ENCODE measurements at regions not wholly inside any gene's neighbourhood (a gene's known extent, or its start where the extent isn't known, plus 50 kb on each side); places are given as distances from the start of the nearest gene placed in this dataset.

- intact Hi-C loops (cut with DNase I) = no loop called here
- Histone ChIP-seq H3K27ac (no peak overlapping the region), H3K27me3 (no peaks in the 10 kb centered on the region), H3K36me3 (no peaks in the 10 kb centered on the region), H3K4me1 (no peaks in the 10 kb centered on the region), H3K4me3 (no peak overlapping the region), H3K9me3 (no peaks in the 10 kb centered on the region)
- no peak for ATAC-seq
- no peak for TF ChIP-seq CTCF (IDR thresholded peaks at IDR 0.05)
- no peak for DNase-seq
These were observed 127.7 kb upstream of the PRLR start for GRCh38 chr5:35357973-35358372.

- H3K27me3 ChIP-seq = no peaks in the 10 kb centered on the region
- no peaks in the 10 kb centered on the region for H3K4me1 ChIP-seq
- no peak overlapping the region for H3K27ac ChIP-seq
- ATAC-seq (no peak), DNase-seq (no peak)
- no peak overlapping the region for H3K4me3 ChIP-seq
- no peak for TF ChIP-seq CTCF (IDR thresholded peaks at IDR 0.05)
- H3K36me3 ChIP-seq = no peaks in the 10 kb centered on the region
- intact Hi-C loops (cut with DNase I) = no loop called here
- H3K9me3 ChIP-seq = no peaks in the 10 kb centered on the region
These were observed 126.4 kb upstream of the PRLR start for GRCh38 chr5:35356725-35357124.

GRCh38 chr5:35354751-35355150 is 124.5 kb upstream of the PRLR start:
- no peak overlapping the region for H3K27ac ChIP-seq
- H3K4me1 ChIP-seq = no peaks in the 10 kb centered on the region
- no peak for TF ChIP-seq CTCF (IDR thresholded peaks at IDR 0.05)

GRCh38 chr5:35345222-35345621 is 114.9 kb upstream of the PRLR start:
- Histone ChIP-seq H3K27me3 (no peaks in the 10 kb centered on the region), H3K27ac (no peak overlapping the region), H3K4me1 (no peaks in the 10 kb centered on the region), H3K4me3 (no peak overlapping the region), H3K9me3 (no peaks in the 10 kb centered on the region), H3K36me3 (no peaks in the 10 kb centered on the region)
- DNase-seq = no peak
- ATAC-seq = no peak
- TF ChIP-seq CTCF (IDR thresholded peaks at IDR 0.05) = no peak
- intact Hi-C loops (cut with DNase I) = no loop called here

More at GRCh38 chr5:35354751-35355150, 124.5 kb upstream of the PRLR start:
- Histone ChIP-seq H3K9me3 (peaks cover 7% of the 10 kb centered on the region), H3K4me3 (no peak overlapping the region), H3K27me3 (no peaks in the 10 kb centered on the region), H3K36me3 (no peaks in the 10 kb centered on the region)
- ATAC-seq (no peak), DNase-seq (no peak)
- intact Hi-C loops (cut with DNase I) = no loop called here

- intact Hi-C loops (cut with DNase I) = no loop called here
- Histone ChIP-seq H3K36me3 (no peaks in the 10 kb centered on the region), H3K9me3 (no peaks in the 10 kb centered on the region), H3K27ac (no peak overlapping the region), H3K4me1 (no peaks in the 10 kb centered on the region), H3K4me3 (no peak overlapping the region), H3K27me3 (no peaks in the 10 kb centered on the region)
- ATAC-seq (no peak), DNase-seq (no peak)
- TF ChIP-seq CTCF (IDR thresholded peaks at IDR 0.05) = no peak
These were observed 112.4 kb upstream of the PRLR start for GRCh38 chr5:35342664-35343063.

- no peaks in the 10 kb centered on the region for H3K4me1 ChIP-seq
- no peak overlapping the region for H3K4me3 ChIP-seq
- no peak for DNase-seq
- ATAC-seq = no peak
- no peaks in the 10 kb centered on the region for H3K9me3 ChIP-seq
- no peaks in the 10 kb centered on the region for H3K27me3 ChIP-seq
- no peaks in the 10 kb centered on the region for H3K36me3 ChIP-seq
- no peak overlapping the region for H3K27ac ChIP-seq
- intact Hi-C loops (cut with DNase I) = no loop called here
- TF ChIP-seq CTCF (IDR thresholded peaks at IDR 0.05) = no peak
These were observed 110.9 kb upstream of the PRLR start for GRCh38 chr5:35341189-35341588.
